HT1080 (cell line): ENCODE measurements at regions not wholly inside any gene's neighbourhood (a gene's known extent, or its start where the extent isn't known, plus 50 kb on each side); places are given as distances from the start of the nearest gene placed in this dataset.

Experiments used
- DNase-seq: peaks from one replicate; pipeline ENCODE4 v3.0.0-alpha.2; 2015; ENCODE audit warnings: low read depth

DNA sequence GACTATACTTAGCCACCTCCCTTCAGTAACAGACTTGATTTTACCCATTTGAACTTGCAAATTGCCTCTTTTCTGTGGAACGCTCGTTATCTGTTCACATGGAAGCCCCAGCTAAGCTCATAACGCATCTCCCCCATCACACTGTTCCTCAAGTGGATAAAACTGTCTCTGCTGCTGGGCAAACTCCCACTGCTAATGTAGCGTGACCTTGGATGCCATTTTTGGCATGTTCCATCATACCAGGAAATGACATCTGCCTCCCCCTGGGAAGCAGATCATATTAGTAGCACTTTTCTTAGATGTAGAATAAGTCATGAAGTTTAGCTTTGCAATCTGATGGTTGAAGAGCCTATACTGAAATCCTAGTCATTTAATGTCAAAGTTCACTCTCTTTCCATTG is 528.7 kb upstream of the PLXNA2 start:
- no peak for DNase-seq

- DNase-seq: no peak
Measured at GRCh38 chr1:208775841-208776240, 531.7 kb upstream of the PLXNA2 start.

DNA sequence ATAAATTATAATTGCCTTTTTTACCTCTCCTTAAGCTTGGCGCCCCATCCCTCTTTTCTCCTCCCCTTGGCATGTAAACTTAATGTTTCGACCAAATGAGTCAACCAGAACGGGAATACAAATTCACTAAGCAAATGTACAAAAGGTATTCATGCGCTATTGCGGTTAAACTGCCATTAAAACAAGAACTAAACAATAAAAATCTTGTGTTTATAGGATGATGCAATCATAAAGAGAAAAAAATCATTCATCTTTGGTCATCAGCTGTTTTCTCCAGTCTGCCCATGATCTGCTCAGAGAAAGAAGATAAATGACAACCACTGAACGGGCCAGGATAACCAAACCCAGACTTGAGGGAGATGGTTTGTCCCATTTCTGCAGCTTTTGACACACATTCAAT is 534.2 kb upstream of the PLXNA2 start:
- DNase-seq: no peak

DNA sequence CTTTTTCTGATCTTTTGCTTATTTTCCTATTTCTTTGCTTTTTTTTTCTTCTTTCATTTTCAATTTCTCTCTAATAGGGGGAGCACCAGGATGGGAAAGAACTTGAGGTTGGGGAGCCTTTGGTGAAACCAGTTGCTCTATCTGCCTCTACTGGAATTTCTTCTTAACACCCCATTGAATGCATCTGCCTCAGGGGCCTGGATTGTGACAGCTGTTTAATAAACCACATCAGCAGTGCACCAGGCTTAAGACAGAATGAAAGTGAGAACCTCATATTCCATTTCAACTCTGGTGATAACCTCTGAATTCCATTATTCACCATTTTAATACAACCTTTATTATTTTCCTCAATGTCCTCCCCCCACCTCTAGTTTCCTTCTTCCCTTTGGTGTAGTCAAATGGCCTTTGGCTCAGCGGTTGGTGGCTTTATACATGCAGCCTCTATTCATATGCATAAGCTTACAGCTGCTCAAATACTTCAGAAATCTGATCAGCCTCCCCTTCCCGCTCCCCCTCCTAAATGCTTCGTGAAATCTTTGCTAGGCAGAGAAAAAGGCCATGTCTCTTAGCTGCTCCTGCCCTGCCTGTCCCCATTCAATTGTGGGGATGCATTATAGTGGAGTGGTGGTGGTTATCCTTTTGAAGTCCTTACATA is 537.3 kb upstream of the PLXNA2 start:
- DNase-seq: no peak

DNA sequence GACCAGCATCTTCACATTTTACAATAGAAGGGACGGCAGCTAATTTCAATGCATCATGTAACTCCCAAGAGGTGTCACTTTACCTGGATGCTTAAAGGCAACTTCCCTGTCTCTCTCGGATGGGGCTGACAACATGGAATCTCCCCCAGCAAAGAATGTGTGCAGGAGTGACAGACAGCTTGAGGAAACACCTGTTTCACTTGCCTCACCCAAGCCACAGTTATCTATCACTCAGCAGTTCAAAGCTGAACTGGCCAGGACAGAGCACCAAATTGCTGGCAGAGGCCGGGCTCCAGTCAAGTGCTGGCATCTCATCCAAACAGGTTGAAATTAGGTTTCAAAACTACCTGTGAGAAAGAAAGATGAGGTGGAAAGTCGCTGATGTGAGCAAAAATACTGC is 538.0 kb upstream of the PLXNA2 start:
- DNase-seq: no peak

GRCh38 chr1:208785629-208786028 is 541.4 kb upstream of the PLXNA2 start:
- DNase-seq: no peak

DNA sequence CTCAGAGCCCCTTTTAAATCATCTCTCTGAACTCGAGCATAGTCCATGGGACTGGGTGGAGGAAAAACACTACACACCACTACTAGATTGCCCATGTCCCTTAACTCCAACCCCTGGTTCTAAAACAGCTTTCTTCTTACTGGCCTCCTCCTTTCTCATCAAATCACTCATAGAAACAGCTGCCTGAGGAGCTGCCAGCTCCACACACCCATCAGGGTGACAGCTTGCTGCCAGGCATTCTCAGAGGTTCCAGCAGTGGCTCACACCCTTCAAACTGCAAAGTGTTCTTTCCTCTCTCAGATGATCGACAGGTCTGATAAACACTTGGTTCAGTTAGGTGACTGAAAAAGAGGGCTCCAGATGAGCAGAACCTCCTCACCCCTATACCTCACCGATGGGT is 543.0 kb upstream of the PLXNA2 start:
- no peak for DNase-seq

GRCh38 chr1:208788013-208788540 is 543.9 kb upstream of the PLXNA2 start:
- no peak for DNase-seq

DNA sequence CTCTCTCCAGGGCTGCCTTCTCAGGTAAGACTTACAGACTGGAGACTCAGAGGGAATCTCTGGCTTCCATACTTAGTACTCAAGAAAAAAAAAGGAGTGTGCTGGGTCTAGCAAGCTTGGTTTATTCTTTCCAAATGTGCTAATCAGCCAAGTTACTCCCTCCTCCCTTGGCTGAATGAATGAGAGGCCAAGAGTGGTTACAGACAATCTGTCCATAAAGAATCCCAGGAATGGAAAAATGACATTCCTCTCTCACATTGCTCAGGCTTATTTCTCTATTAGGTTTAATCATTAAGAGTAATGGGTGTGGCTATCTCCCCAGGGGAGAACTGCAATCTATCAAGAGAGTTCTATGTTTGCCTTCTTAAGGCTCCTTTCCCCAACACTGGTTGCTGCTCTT is 547.3 kb upstream of the PLXNA2 start:
- no peak for DNase-seq

GRCh38 chr1:208793861-208794345 is 549.7 kb upstream of the PLXNA2 start:
- DNase-seq: no peak

DNA sequence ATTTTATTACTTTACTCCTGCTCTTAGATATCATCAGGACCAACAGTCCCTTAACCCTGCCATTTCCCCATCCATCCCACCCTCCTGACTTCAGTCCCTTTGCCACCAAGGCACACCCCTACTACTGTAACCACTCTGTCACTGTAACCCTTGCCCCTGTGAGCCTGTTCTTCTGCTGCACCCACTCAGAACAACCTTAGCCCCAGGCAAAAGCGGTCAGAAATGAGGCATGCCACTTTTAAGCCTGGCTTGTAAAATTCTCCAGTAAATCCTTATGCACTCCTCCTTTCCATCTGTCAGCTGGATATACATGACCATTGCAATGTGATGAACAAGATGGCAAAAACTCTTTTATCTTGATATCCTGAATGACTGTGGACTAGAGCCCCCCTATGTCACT is 555.0 kb upstream of the PLXNA2 start:
- no peak for DNase-seq

DNA sequence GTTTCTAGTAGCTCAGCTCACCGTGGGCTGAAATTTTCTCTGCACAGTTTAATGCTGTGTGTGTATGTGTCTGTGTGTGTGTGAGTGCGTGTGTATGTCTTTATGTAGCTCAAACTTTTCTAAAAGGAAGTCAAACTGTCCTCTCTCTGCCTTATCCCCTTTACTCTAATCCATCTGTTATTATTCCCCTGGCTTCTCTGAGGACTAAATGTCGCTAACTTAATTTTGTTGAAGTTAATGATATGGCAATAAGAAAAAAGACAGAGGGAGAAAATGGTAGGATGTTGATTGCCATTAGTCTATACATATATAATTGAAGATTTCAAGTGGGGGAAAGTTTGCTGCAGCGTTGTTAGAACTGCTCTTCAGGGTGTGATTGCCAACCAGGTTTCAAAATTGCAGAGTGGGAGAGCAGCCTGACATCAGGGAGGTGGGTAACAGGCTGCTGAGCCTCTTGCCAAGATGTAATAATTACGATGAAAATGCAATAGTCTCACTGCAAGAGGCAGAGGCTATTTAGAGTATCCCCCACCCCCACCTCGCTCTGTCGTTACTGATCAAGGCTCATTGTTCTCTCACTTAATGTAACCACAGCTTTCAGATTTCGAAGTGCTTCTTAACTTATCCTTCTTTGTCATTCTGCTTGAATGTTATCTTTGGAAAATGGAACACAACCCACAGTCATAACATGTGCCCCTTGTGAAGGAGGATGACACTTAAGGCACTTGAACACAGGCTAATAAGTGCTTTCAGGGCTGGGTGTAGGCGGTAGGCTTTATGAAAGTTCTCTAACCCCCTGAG is 559.0 kb upstream of the PLXNA2 start:
- DNase-seq: no peak

GRCh38 chr1:208807446-208808127 is 563.4 kb upstream of the PLXNA2 start:
- peak; percentile 85 for DNase-seq

DNA sequence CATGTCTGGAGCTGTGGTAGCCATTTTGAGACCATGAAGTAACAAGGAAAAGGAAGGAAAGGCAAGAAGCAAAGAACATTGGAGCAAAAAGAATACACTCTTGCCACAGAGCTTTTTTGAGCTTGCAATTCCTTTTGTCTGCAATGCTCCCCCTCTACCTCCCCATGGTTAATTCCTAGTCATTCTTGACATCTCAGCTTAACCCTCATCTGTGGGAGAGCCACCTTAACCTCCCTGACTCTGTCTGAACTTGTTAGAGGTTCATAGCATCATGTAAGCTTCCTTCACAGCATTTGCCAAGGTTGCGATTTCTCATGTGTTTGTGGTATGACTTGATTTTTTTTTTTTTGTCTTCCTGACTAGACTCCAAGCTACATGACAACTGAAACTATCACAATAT is 564.1 kb upstream of the PLXNA2 start:
- no peak for DNase-seq

- no peak for DNase-seq
Measured at GRCh38 chr1:208809876-208810275, 565.7 kb upstream of the PLXNA2 start.

- DNase-seq: no peak
Measured at GRCh38 chr1:208818770-208819445, 574.7 kb upstream of the PLXNA2 start.

DNA sequence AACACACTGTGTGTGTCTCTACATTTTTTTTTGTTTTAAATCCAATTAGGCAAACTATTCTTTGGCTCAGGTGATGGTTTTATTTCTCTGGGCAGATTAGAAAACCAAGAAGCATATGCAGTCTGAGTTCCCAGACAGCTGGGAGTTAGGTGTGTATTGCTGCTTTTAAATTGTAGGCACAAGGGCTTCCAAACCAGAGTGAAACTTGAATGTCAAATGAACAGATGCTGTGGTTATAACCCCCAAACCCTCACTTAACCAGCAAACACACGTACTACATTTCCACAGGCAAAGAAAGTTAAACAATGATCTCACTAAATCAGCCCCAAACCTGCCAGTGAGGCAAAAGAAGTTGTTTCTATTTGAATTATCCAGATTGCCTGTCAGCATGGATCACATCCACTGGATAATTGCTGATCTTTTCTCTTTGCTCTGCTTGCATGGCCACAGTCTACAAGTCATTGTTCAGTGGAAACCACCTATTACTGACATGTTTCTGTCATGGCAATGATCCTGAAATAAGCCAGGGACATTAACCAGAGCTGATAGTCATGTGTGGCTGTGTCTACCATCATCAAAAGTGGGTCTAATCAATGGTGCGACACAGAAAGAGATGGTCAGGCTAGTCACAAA is 576.5 kb upstream of the PLXNA2 start:
- DNase-seq: no peak

DNA sequence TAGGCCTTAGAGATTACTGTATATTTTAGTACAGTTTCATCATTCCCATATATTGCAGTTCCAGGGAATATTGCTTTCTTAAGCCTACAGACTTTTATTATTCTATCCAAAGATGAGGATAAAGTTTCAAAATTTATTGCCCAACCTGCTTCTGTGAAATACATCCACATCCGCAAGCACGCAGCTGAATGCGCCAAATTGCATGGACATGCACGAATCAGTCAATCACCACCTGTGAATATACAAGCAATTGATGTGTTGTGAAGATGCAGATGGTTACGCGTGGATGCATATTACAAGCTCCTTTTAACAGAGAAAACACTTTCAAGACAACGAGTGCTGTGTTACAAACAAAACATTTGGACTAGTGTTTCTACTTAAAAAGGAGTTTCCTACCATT is 577.8 kb upstream of the PLXNA2 start:
- DNase-seq: no peak

GRCh38 chr1:208825300-208825699 is 581.1 kb upstream of the PLXNA2 start:
- DNase-seq: no peak

GRCh38 chr1:208829595-208829994 is 585.4 kb upstream of the PLXNA2 start:
- DNase-seq: no peak
